Hepatocyte (in vitro differentiated cells): ENCODE measurements at regions not wholly inside any gene's neighbourhood (a gene's known extent, or its start where the extent isn't known, plus 50 kb on each side); places are given as distances from the start of the nearest gene placed in this dataset.

Source experiments
- DNase-seq: peaks from one replicate; pipeline ENCODE4 v3.0.0-alpha.2; 2016; ENCODE audit warnings: low spot score
- H2AFZ ChIP-seq: fragments of 200-600 bp; sonication (generic); 2 replicates; pipeline ENCODE4 v1.6.0; 2016; ENCODE audit warnings: antibody characterized with exemption, mild to moderate bottlenecking
- H3K27ac ChIP-seq: fragments of 200-600 bp; sonication (generic); 2 replicates; pipeline ENCODE4 v1.5.1; 2016; ENCODE audit warnings: mild to moderate bottlenecking
- H3K27me3 ChIP-seq: fragments of 200-600 bp; sonication (generic); 2 replicates; pipeline ENCODE4 v1.6.1; 2016
- H3K36me3 ChIP-seq: fragments of 200-600 bp; sonication (generic); replicated peaks from 2 replicates; pipeline ENCODE4 v1.5.1; 2016; ENCODE audit warnings: low read depth; ENCODE audit not compliant: insufficient read depth
- H3K4me1 ChIP-seq: fragments of 200-600 bp; sonication (generic); 2 replicates; pipeline ENCODE4 v1.5.1; 2016; ENCODE audit warnings: mild to moderate bottlenecking, moderate library complexity; ENCODE audit not compliant: insufficient read depth
- H3K4me2 ChIP-seq: fragments of 200-600 bp; sonication (generic); 2 replicates; pipeline ENCODE4 v1.6.0; 2016
- H3K4me3 ChIP-seq: fragments of 200-600 bp; sonication (generic); 2 replicates; pipeline ENCODE4 v1.5.1; 2016; ENCODE audit warnings: mild to moderate bottlenecking
- H3K79me2 ChIP-seq: fragments of 200-600 bp; sonication (generic); 2 replicates; pipeline ENCODE4 v1.6.0; 2017; ENCODE audit warnings: mild to moderate bottlenecking
- H3K9me2 ChIP-seq: fragments of 200-600 bp; sonication (generic); replicated peaks from 2 replicates; pipeline ENCODE4 v1.6.0; 2017; ENCODE audit warnings: mild to moderate bottlenecking; ENCODE audit not compliant: insufficient read depth
- H3K9me3 ChIP-seq: fragments of 200-600 bp; sonication (generic); 2 replicates; pipeline ENCODE4 v1.5.1; 2016; ENCODE audit warnings: low read depth, mild to moderate bottlenecking
- H4K20me1 ChIP-seq: fragments of 200-600 bp; sonication (generic); 2 replicates; pipeline ENCODE4 v1.6.0; 2016; ENCODE audit warnings: mild to moderate bottlenecking; ENCODE audit not compliant: insufficient read depth, poor library complexity, severe bottlenecking
- CTCF ChIP-seq: fragments of 200-600 bp; sonication (generic); IDR thresholded peaks from 2 replicates; pipeline ENCODE4 v1.5.1; 2016; ENCODE audit warnings: antibody characterized with exemption, mild to moderate bottlenecking; ENCODE audit not compliant: poor library complexity
- EZH2 ChIP-seq: fragments of 200-600 bp; sonication (generic); IDR thresholded peaks from 2 replicates; pipeline ENCODE4 v1.6.1; 2016; ENCODE audit warnings: antibody characterized with exemption, mild to moderate bottlenecking, borderline replicate concordance
- EZH2phosphoT487 ChIP-seq: fragments of 200-600 bp; sonication (generic); IDR thresholded peaks from one replicate; pipeline ENCODE4 v1.6.1; 2018; ENCODE audit warnings: antibody characterized with exemption, mild to moderate bottlenecking, low read depth, moderate library complexity; ENCODE audit not compliant: unreplicated experiment, severe bottlenecking
- WGBS: methylation state at CpG from one replicate; pipeline ENCODE4 v1.1.6; 2016; ENCODE audit warnings: low lambda C conversion rate; ENCODE audit errors: missing lambda C conversion rate; 5-methylcytosine and 5-hydroxymethylcytosine counted together

- Histone ChIP-seq H3K4me1 (peaks cover 34% of the 10 kb centered on the region), H3K9me3 (no peaks in the 10 kb centered on the region), H3K4me2 (no peak overlapping the region), H3K79me2 (no peaks in the 10 kb centered on the region), H3K27me3 (no peaks in the 10 kb centered on the region), H3K36me3 (no peaks in the 10 kb centered on the region), H4K20me1 (no peaks in the 10 kb centered on the region), H3K4me3 (no peak overlapping the region), H3K9me2 (no peaks in the 10 kb centered on the region), H2AFZ (no peak overlapping the region), H3K27ac (peak overlapping the region; percentile 85)
- no peak for TF ChIP-seq EZH2phosphoT487
- peak; percentile 2 for DNase-seq
- 96% methylated on average over 18 of the region's 18 CpGs for WGBS
Measured at GRCh38 chr9:134557331-134557730, 84.3 kb upstream of the COL5A1 start.

- Histone ChIP-seq H3K36me3 (no peaks in the 10 kb centered on the region), H3K4me1 (peaks cover 25% of the 10 kb centered on the region), H3K9me3 (no peaks in the 10 kb centered on the region), H3K9me2 (no peaks in the 10 kb centered on the region), H4K20me1 (no peaks in the 10 kb centered on the region), H3K27me3 (no peaks in the 10 kb centered on the region), H2AFZ (no peak overlapping the region), H3K27ac (no peak overlapping the region), H3K4me3 (no peak overlapping the region), H3K4me2 (no peak overlapping the region), H3K79me2 (no peaks in the 10 kb centered on the region)
- WGBS, result 90% methylated on average over 19 of the region's 19 CpGs
- DNase-seq, result peak; percentile 1
- no peak for TF ChIP-seq EZH2
- TF ChIP-seq CTCF, result no peak
- TF ChIP-seq EZH2phosphoT487, result no peak
Measured at GRCh38 chr9:134558124-134558905, 83.3 kb upstream of the COL5A1 start.

GRCh38 chr9:134559013-134559412, 82.6 kb upstream of the COL5A1 start:
- TF ChIP-seq EZH2 (no peak), EZH2phosphoT487 (no peak), CTCF (no peak)
- H3K79me2 ChIP-seq, result no peaks in the 10 kb centered on the region
- DNase-seq, result no peak

GRCh38 chr9:134560206-134560605, 81.4 kb upstream of the COL5A1 start:
- no peaks in the 10 kb centered on the region for H3K79me2 ChIP-seq
- WGBS, result 91% methylated on average over 5 of the region's 5 CpGs
- H2AFZ ChIP-seq, result no peak overlapping the region
- DNase-seq, result peak; percentile 1
- H4K20me1 ChIP-seq, result no peaks in the 10 kb centered on the region
- no peak overlapping the region for H3K4me3 ChIP-seq
- no peaks in the 10 kb centered on the region for H3K9me3 ChIP-seq
- H3K4me1 ChIP-seq, result peaks cover 17% of the 10 kb centered on the region
- H3K36me3 ChIP-seq, result no peaks in the 10 kb centered on the region
- TF ChIP-seq CTCF, result no peak
- TF ChIP-seq EZH2phosphoT487, result no peak
- TF ChIP-seq EZH2, result no peak
- H3K9me2 ChIP-seq, result no peaks in the 10 kb centered on the region
- no peak overlapping the region for H3K4me2 ChIP-seq
- H3K27ac ChIP-seq, result no peak overlapping the region
- no peaks in the 10 kb centered on the region for H3K27me3 ChIP-seq

More at GRCh38 chr9:134559013-134559412, 82.6 kb upstream of the COL5A1 start:
- Histone ChIP-seq H3K27ac (no peak overlapping the region), H3K4me2 (no peak overlapping the region), H3K36me3 (no peaks in the 10 kb centered on the region), H4K20me1 (no peaks in the 10 kb centered on the region), H3K4me3 (no peak overlapping the region), H3K27me3 (no peaks in the 10 kb centered on the region), H3K9me2 (no peaks in the 10 kb centered on the region), H2AFZ (no peak overlapping the region), H3K9me3 (no peaks in the 10 kb centered on the region), H3K4me1 (peaks cover 24% of the 10 kb centered on the region)
- WGBS, result 90% methylated on average over 5 of the region's 5 CpGs
